ENCODE measurements at regions not wholly inside any gene's neighbourhood (a gene's known extent, or its start where the extent isn't known, plus 50 kb on each side); places are given as distances from the start of the nearest gene placed in this dataset.
"Not testable (repeated sequence)": the region's sequence is repeated elsewhere in the genome, so short reads cannot be mapped to it uniquely, and the experiment has no call there.

GRCh38 chr15:77865701-77866100, 211.8 kb downstream of the TBC1D2B start:
- no peak for TF ChIP-seq EP300 (IDR thresholded peaks at IDR 0.05)
- TF ChIP-seq, protein P1, sequence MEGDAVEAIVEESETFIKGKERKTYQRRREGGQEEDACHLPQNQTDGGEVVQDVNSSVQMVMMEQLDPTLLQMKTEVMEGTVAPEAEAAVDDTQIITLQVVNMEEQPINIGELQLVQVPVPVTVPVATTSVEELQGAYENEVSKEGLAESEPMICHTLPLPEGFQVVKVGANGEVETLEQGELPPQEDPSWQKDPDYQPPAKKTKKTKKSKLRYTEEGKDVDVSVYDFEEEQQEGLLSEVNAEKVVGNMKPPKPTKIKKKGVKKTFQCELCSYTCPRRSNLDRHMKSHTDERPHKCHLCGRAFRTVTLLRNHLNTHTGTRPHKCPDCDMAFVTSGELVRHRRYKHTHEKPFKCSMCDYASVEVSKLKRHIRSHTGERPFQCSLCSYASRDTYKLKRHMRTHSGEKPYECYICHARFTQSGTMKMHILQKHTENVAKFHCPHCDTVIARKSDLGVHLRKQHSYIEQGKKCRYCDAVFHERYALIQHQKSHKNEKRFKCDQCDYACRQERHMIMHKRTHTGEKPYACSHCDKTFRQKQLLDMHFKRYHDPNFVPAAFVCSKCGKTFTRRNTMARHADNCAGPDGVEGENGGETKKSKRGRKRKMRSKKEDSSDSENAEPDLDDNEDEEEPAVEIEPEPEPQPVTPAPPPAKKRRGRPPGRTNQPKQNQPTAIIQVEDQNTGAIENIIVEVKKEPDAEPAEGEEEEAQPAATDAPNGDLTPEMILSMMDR (IDR thresholded peaks at IDR 0.05): no peak
- no peak for TF ChIP-seq POLR2A (IDR thresholded peaks at IDR 0.05)
- H3K36me3 ChIP-seq: no peaks in the 10 kb centered on the region
- H3K27me3 ChIP-seq: no peaks in the 10 kb centered on the region
- H3K9me3 ChIP-seq: no peaks in the 10 kb centered on the region
- no peak overlapping the region for H3K27ac ChIP-seq
- no peaks in the 10 kb centered on the region for H3K4me1 ChIP-seq
- WGBS, 2 donors: 72 to 89% methylated on average over 7 of the region's 7 CpGs
- no peak for DNase-seq (ENCODE audit: low spot score in 2 of 2)
- H3K4me3 ChIP-seq: no peak overlapping the region

DNA sequence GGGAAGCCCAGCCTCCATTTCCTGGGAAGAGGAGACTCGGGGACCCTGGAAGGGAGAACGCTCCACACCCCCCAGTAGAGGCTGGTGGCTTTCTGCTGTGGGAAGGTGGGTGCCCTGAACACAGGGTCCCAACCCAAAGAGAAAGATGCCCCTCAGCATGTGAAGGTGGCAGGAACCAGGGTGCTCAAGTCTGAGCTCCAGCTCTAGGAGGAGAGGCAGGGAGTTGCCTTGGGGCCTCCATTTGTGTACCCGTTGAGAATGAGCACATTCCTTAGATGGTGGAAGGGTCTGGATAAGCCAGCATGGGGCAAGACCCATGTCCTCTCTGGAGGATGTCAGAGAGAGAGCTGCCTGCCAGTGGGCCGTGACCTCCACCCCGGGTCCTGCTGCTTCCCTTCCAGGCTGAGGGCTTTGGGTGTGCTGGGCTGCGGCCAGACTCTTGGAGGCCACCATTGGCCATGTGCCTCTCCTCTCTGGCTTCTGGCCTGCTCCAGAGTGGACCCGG, 212.4 kb downstream of the TBC1D2B start:
- Histone ChIP-seq H3K4me3 (no peak overlapping the region), H3K36me3 (no peaks in the 10 kb centered on the region), H3K4me1 (no peaks in the 10 kb centered on the region), H3K27ac (no peak overlapping the region), H3K27me3 (no peaks in the 10 kb centered on the region), H3K9me3 (no peaks in the 10 kb centered on the region)
- 67 to 78% methylated on average over 3 to 4 of the region's 7 CpGs for WGBS, 2 donors
- no peak for TF ChIP-seq EP300 (IDR thresholded peaks at IDR 0.05)
- no peak for TF ChIP-seq POLR2A (IDR thresholded peaks at IDR 0.05)
- TF ChIP-seq, protein P1 (IDR thresholded peaks at IDR 0.05): no peak
- no peak for DNase-seq (ENCODE audit: low spot score in 2 of 2)

DNA sequence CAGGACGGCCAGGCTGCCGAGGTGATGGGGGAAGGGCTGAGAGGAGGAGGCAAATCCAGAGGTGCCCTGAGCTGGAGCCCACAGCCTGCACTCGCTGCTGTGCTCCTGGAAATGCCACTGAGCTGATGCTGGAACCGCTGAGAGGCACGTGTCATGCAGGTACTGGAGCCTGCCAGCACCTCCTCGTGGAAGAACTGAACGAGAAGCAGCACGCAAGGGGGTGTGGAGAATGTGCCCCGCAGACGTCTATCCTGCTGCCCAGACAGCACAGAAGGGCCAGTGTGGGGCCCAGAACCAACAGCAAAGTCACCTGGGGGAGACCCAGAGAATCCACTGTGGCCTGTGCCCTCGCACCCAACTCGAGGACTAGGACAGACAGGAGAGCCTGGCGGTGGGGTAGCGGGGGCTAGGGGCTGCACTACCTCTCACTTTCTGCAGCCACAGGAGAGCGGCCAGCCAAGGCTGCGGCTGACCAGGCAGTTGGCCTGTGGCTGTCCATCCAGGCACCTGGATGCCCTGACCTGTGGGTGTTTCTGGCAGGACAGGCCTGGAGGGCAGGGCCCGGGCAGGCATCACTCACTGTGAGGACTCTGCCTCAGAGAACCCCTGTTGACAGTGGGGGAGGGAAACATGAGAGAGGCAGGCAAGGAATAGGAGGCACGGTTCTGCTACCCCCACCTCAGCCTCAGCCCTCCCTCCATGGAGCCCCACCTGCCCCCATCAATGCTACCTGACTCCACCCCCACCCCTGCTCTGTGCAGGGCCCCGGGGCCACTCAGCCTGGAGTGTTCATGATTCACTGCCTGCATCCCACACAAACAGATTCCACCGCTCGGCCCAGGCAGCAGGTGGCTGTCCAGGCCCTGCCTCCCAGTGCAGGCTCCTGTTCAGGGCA, 213.1 kb downstream of the TBC1D2B start:
- no peak for TF ChIP-seq EP300 (IDR thresholded peaks at IDR 0.05)
- TF ChIP-seq, protein P1 (IDR thresholded peaks at IDR 0.05): no peak
- no peak for TF ChIP-seq POLR2A (IDR thresholded peaks at IDR 0.05)
- Histone ChIP-seq H3K9me3 (no peaks in the 10 kb centered on the region), H3K27ac (no peak overlapping the region), H3K36me3 (no peaks in the 10 kb centered on the region), H3K27me3 (no peaks in the 10 kb centered on the region), H3K4me3 (no peak overlapping the region), H3K4me1 (no peaks in the 10 kb centered on the region)
- no peak for DNase-seq (ENCODE audit: low spot score in 2 of 2)
- 63 to 68% methylated on average over 15 to 19 of the region's 21 CpGs for WGBS, 2 donors

DNA sequence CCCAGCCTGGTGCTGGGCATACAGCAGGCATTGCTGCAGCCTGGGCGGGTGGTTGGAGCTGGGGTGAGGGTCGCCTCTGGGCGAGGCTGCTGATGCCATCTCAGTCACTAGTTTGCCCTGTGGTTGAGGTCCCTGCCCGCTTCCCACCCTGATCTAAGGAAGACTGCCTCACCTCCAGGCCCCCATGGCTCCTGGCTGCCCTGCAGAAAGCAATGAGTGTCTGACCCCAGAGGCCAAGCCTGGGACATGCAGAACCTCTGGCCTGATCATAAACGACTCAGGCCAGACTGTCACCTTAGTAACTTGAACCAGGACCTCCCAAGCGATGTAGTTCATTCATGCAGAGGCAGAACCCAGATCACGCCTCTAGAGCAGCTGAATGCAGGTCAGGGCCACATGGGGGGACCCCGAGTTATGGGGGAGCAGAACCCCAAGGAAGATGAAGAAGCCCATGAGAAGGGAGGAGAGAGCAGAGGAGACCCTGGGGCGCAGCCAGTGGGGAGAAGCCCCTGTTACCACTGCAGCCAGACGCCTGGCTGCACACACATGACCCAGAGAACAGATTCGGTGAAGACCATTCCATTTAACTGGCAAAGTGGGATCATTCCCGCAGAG, 213.9 kb downstream of the TBC1D2B start:
- Histone ChIP-seq H3K27ac (no peak overlapping the region), H3K9me3 (no peaks in the 10 kb centered on the region), H3K27me3 (no peaks in the 10 kb centered on the region), H3K4me3 (no peak overlapping the region), H3K4me1 (no peaks in the 10 kb centered on the region), H3K36me3 (no peaks in the 10 kb centered on the region)
- TF ChIP-seq, protein P1 (IDR thresholded peaks at IDR 0.05): no peak
- no peak for DNase-seq (ENCODE audit: low spot score in 2 of 2)
- WGBS, 2 donors: 65 to 72% methylated on average over 9 to 11 of the region's 12 CpGs

DNA sequence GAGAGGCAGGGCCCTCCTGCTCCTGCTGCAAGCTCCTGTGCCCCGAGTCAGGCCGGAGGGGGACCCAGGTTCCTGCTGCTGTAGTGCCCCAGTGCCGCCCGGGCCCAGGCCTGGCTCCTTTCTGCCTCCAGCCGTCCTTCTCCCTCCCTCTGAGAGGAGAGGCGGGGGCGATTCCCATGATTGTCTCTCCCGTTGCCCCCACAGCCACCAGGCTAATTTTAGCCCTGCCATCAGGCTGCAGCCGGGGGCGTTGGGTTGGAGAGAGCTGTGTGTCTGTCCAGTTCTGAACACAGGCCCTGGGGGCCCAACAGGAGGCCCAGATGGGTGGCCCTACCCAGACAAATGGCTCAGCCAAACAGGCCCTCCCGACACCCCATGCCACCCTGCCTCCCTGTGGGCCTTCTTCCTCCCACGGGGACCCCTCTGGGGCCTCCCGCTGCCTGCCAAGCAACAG, 214.8 kb downstream of the TBC1D2B start:
- Histone ChIP-seq H3K27ac (no peak overlapping the region), H3K27me3 (no peaks in the 10 kb centered on the region), H3K36me3 (no peaks in the 10 kb centered on the region), H3K9me3 (no peaks in the 10 kb centered on the region), H3K4me3 (no peak overlapping the region), H3K4me1 (no peaks in the 10 kb centered on the region)
- no peak for DNase-seq (ENCODE audit: low spot score in 2 of 2)
- 65 to 70% methylated on average over 3 to 13 of the region's 13 CpGs for WGBS, 2 donors
- TF ChIP-seq POLR2A (IDR thresholded peaks at IDR 0.05) (no peak), EP300 (IDR thresholded peaks at IDR 0.05) (no peak)
- TF ChIP-seq, protein P1 (IDR thresholded peaks at IDR 0.05): no peak

GRCh38 chr15:77861997-77862635, 215.4 kb downstream of the TBC1D2B start:
- 73 to 76% methylated on average over 8 to 10 of the region's 10 CpGs for WGBS, 2 donors
- not testable (repeated sequence) for H3K4me3 ChIP-seq; DNase-seq (ENCODE audit: low spot score in 2 of 2); H3K36me3 ChIP-seq; H3K4me1 ChIP-seq; H3K27me3 ChIP-seq; H3K27ac ChIP-seq; H3K9me3 ChIP-seq

Data from tibial nerve (tissue), 4 donors.